ENCODE measurements at regions not wholly inside any gene's neighbourhood (a gene's known extent, or its start where the extent isn't known, plus 50 kb on each side); places are given as distances from the start of the nearest gene placed in this dataset.

DNA sequence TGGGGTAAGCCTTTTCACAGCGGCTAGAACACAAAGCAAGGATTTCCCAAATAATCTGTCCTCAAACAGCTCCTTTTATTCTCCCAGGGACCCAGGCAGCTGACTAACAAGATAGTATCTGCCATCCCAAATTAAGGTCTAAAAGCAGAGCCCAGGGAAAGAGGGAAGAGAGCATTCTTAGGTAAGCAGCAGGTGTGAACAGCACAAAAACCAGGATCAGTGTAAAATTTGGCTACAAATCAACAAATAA is 79.9 kb downstream of the RBMXL2 start:
- Histone ChIP-seq H2BK5ac (ENCODE audit: insufficient read length, low read length) (no peak overlapping the region), H4K20me1 (ENCODE audit: control insufficient read depth, insufficient read depth, insufficient read length) (no peaks in the 10 kb centered on the region), H2AK5ac (ENCODE audit: insufficient read length, low read length) (no peak overlapping the region), H3K27ac (ENCODE audit: insufficient read length, low read depth, low read length) (no peak overlapping the region), H3K23me2 (ENCODE audit: insufficient read length, low read depth, low read length, poor library complexity, severe bottlenecking) (no peaks in the 10 kb centered on the region), H4K91ac (ENCODE audit: insufficient read length, low read depth, low read length) (no peak overlapping the region), H3K18ac (ENCODE audit: insufficient read length, low read depth, low read length) (no peak overlapping the region), H3K56ac (ENCODE audit: insufficient read length, low read depth, low read length) (no peak overlapping the region), H3K9ac (ENCODE audit: extremely low read depth, insufficient read length, low read length) (no peak overlapping the region), H4K5ac (ENCODE audit: insufficient read length, low read depth, low read length) (no peak overlapping the region), H3T11ph (ENCODE audit: low read length) (no peak overlapping the region), H2BK12ac (ENCODE audit: insufficient read length, low read depth, low read length) (no peak overlapping the region), H2AFZ (ENCODE audit: low read length) (no peak overlapping the region), H2BK20ac (ENCODE audit: low read depth, low read length, poor library complexity, severe bottlenecking) (no peak overlapping the region), H3K4me2 (ENCODE audit: insufficient read depth, insufficient read length, low read length) (no peak overlapping the region), H3K27me3 (ENCODE audit: insufficient read depth, low read length) (no peaks in the 10 kb centered on the region), H3K23ac (ENCODE audit: insufficient read length, low read depth, low read length) (no peak overlapping the region), H2BK120ac (ENCODE audit: low read depth, low read length, poor library complexity, severe bottlenecking) (no peak overlapping the region), H4K8ac (replicated peaks; ENCODE audit: insufficient read length, low read depth, low read length) (no peak overlapping the region), H2BK15ac (ENCODE audit: low read depth, low read length) (no peak overlapping the region), H3K9me3 (ENCODE audit: control insufficient read depth, low read depth, low read length) (no peaks in the 10 kb centered on the region), H3K14ac (ENCODE audit: insufficient read depth, low read length) (no peak overlapping the region), H3K4ac (ENCODE audit: low read depth, low read length) (no peak overlapping the region), H3K4me1 (ENCODE audit: insufficient read depth, low read length) (no peaks in the 10 kb centered on the region), H3K79me1 (ENCODE audit: insufficient read depth, low read depth, low read length, poor library complexity, severe bottlenecking) (no peaks in the 10 kb centered on the region), H3K79me2 (ENCODE audit: insufficient read depth, low read length) (no peaks in the 10 kb centered on the region)
- no peak overlapping the region for H3K4me3 Mint-ChIP-seq
- no peaks in the 10 kb centered on the region for H3K9me3 Mint-ChIP-seq
- H3K27ac Mint-ChIP-seq = no peak overlapping the region
- WGBS (ENCODE audit: extremely low coverage, insufficient read length, low lambda C conversion rate) = no CpG with 5 or more reads among the region's 1 CpG
- TF ChIP-seq, protein P1, sequence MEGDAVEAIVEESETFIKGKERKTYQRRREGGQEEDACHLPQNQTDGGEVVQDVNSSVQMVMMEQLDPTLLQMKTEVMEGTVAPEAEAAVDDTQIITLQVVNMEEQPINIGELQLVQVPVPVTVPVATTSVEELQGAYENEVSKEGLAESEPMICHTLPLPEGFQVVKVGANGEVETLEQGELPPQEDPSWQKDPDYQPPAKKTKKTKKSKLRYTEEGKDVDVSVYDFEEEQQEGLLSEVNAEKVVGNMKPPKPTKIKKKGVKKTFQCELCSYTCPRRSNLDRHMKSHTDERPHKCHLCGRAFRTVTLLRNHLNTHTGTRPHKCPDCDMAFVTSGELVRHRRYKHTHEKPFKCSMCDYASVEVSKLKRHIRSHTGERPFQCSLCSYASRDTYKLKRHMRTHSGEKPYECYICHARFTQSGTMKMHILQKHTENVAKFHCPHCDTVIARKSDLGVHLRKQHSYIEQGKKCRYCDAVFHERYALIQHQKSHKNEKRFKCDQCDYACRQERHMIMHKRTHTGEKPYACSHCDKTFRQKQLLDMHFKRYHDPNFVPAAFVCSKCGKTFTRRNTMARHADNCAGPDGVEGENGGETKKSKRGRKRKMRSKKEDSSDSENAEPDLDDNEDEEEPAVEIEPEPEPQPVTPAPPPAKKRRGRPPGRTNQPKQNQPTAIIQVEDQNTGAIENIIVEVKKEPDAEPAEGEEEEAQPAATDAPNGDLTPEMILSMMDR (conservative IDR thresholded peaks at IDR 0.05) = no peak
- no peaks in the 10 kb centered on the region for H3K36me3 Mint-ChIP-seq (ENCODE audit: insufficient read depth in 1 of 3, low read depth in 3 of 3)
- no peaks in the 10 kb centered on the region for H3K27me3 Mint-ChIP-seq (ENCODE audit: low read depth)
- no peaks in the 10 kb centered on the region for H3K4me1 Mint-ChIP-seq
- DNase-seq = no peak

Measured in H9 (cell line).